ENCODE measurements at regions not wholly inside any gene's neighbourhood (a gene's known extent, or its start where the extent isn't known, plus 50 kb on each side); places are given as distances from the start of the nearest gene placed in this dataset.

- Histone ChIP-seq H3K9me3 (ENCODE audit: control insufficient read depth, low read length) (no peaks in the 10 kb centered on the region), H3K4me3 (ENCODE audit: low read length) (no peak overlapping the region), H3K27me3 (replicated peaks; ENCODE audit: control insufficient read depth, insufficient read depth, low read length) (no peaks in the 10 kb centered on the region), H3K36me3 (ENCODE audit: control insufficient read depth, insufficient read depth, low read length, severe bottlenecking) (no peaks in the 10 kb centered on the region), H3K9ac (ENCODE audit: low read length) (no peak overlapping the region), H3K4me1 (ENCODE audit: control insufficient read depth, insufficient read depth, low read length) (peaks cover 16% of the 10 kb centered on the region)
- DNase-seq (ENCODE audit: low read depth) = no peak
These were observed 769.9 kb upstream of the ADAMTS16 start for GRCh38 chr5:4370218-4370617.

DNA sequence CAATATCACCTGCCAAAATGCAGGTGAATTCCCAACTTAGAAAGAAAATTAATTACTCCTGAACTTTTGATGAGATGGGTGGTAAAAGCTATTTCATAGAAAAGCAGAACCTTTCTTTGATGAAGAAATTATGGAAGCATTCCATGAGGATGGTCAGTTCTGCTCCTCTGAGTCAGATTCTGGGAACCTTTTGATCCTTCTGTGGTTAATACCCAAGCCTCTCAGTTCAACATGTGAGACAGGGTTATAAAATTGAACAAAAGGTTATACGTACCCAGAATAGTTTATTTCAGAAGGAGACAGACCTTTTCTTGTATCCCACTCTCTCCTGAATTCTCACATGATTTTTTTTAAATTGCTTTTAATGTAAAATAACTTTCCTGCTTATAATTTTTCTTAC is 767.6 kb upstream of the ADAMTS16 start:
- Histone ChIP-seq H3K9me3 (ENCODE audit: control insufficient read depth, low read length) (no peaks in the 10 kb centered on the region), H3K4me1 (ENCODE audit: control insufficient read depth, insufficient read depth, low read length) (peaks cover 36% of the 10 kb centered on the region), H3K4me3 (ENCODE audit: low read length) (no peak overlapping the region), H3K27me3 (replicated peaks; ENCODE audit: control insufficient read depth, insufficient read depth, low read length) (no peaks in the 10 kb centered on the region), H3K36me3 (ENCODE audit: control insufficient read depth, insufficient read depth, low read length, severe bottlenecking) (no peaks in the 10 kb centered on the region), H3K9ac (ENCODE audit: low read length) (no peak overlapping the region)
- DNase-seq (ENCODE audit: low read depth) = no peak

DNA sequence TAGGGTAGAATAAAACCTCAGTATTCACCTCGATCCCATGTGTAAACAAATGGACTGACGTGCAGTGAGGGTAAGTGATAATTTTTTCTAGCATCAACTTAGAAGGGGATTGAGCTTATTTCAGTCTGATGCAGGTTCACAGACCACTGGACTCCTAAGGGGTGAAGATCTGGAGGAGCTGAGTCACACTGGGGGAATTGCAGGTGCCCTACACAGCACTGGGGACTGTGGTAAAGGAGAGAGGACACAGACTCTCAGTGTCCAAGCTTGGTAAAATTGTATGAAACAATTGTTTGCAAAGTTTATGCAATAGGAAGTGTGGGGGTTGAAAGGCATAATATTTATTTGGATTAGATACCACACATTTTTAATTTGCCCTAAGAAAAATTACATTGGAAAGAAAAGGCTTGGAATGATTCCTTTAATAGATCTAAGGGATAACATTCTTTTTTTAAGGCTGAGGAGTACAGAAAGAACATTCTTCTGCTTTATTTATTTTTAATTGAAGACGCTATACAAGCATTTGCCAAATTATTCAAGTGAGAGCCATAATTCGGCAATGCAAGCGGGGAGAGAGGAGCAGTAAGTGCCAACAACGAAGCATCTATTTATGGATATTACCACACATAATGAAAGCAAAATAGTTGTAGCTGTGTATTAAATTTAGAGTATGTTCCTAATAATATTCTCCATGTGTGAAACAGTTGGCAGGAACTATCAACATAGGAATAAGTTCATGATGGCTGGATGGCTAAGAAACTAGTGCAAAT is 766.9 kb upstream of the ADAMTS16 start:
- no peaks in the 10 kb centered on the region for H3K36me3 ChIP-seq (ENCODE audit: control insufficient read depth, insufficient read depth, low read length, severe bottlenecking)
- no peak overlapping the region for H3K9ac ChIP-seq (ENCODE audit: low read length)

DNA sequence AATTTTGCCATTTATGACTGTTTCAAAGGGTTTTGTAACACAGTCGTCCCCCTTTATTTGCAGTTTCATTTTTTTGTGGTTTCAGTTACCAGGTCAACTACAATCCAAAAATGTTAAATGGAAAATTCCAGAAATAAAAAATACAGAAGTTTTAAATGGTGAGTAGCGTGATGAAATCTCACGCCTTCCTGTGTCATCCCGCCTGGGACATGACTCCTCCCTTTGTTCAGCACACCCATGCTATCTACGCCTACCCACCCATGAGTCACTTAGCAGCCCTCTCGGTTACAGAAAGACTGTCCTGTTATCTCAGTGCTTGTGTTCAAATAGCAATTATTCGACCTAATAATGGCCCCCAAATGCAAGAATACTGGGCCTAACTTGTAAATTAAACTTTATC is 765.3 kb upstream of the ADAMTS16 start:
- Histone ChIP-seq H3K9ac (ENCODE audit: low read length) (peak overlapping the region; percentile 48), H3K4me3 (ENCODE audit: low read length) (no peak overlapping the region), H3K36me3 (ENCODE audit: control insufficient read depth, insufficient read depth, low read length, severe bottlenecking) (no peaks in the 10 kb centered on the region), H3K9me3 (ENCODE audit: control insufficient read depth, low read length) (no peaks in the 10 kb centered on the region), H3K4me1 (ENCODE audit: control insufficient read depth, insufficient read depth, low read length) (peaks cover 36% of the 10 kb centered on the region), H3K27me3 (replicated peaks; ENCODE audit: control insufficient read depth, insufficient read depth, low read length) (no peaks in the 10 kb centered on the region)
- DNase-seq (ENCODE audit: low read depth) = no peak

More for the DNA sequence above, 766.9 kb upstream of the ADAMTS16 start:
- Histone ChIP-seq H3K4me3 (ENCODE audit: low read length) (peak overlapping the region; percentile 1), H3K9me3 (ENCODE audit: control insufficient read depth, low read length) (no peaks in the 10 kb centered on the region), H3K4me1 (ENCODE audit: control insufficient read depth, insufficient read depth, low read length) (peaks cover 36% of the 10 kb centered on the region), H3K27me3 (replicated peaks; ENCODE audit: control insufficient read depth, insufficient read depth, low read length) (no peaks in the 10 kb centered on the region)
- DNase-seq (ENCODE audit: low read depth) = no peak

DNA sequence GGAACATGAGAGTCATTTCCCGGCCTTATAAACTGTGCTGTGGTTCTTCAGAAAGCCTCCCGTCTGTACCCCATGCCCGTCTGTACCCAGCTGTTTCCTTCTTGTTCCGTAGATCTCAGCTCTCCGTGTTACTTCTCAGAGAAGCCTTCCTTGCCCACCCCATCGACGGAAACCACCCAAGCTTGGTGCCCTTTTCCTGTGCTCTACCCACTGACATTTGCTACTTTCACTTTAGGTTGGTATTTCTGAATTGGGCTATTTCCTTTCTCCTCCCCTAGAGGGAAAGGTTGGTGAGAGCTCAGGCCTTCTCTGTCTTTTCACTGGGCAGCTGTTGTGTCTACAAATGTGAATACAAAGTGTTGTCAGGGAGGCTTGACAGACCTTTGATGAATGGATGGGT is 764.5 kb upstream of the ADAMTS16 start:
- DNase-seq (ENCODE audit: low read depth) = no peak
- H3K4me1 ChIP-seq (ENCODE audit: control insufficient read depth, insufficient read depth, low read length) = peaks cover 36% of the 10 kb centered on the region
- no peaks in the 10 kb centered on the region for H3K36me3 ChIP-seq (ENCODE audit: control insufficient read depth, insufficient read depth, low read length, severe bottlenecking)
- no peak overlapping the region for H3K9ac ChIP-seq (ENCODE audit: low read length)
- no peak overlapping the region for H3K4me3 ChIP-seq (ENCODE audit: low read length)
- H3K27me3 ChIP-seq (replicated peaks; ENCODE audit: control insufficient read depth, insufficient read depth, low read length) = no peaks in the 10 kb centered on the region
- no peaks in the 10 kb centered on the region for H3K9me3 ChIP-seq (ENCODE audit: control insufficient read depth, low read length)

- no peaks in the 10 kb centered on the region for H3K4me1 ChIP-seq (ENCODE audit: control insufficient read depth, insufficient read depth, low read length)
- no peaks in the 10 kb centered on the region for H3K36me3 ChIP-seq (ENCODE audit: control insufficient read depth, insufficient read depth, low read length, severe bottlenecking)
- no peak for DNase-seq (ENCODE audit: low read depth)
- no peak overlapping the region for H3K4me3 ChIP-seq (ENCODE audit: low read length)
- H3K9me3 ChIP-seq (ENCODE audit: control insufficient read depth, low read length) = peaks cover 3% of the 10 kb centered on the region
- H3K27me3 ChIP-seq (replicated peaks; ENCODE audit: control insufficient read depth, insufficient read depth, low read length) = no peaks in the 10 kb centered on the region
- no peak overlapping the region for H3K9ac ChIP-seq (ENCODE audit: low read length)
These were observed 757.0 kb upstream of the ADAMTS16 start for GRCh38 chr5:4383102-4383501.

DNA sequence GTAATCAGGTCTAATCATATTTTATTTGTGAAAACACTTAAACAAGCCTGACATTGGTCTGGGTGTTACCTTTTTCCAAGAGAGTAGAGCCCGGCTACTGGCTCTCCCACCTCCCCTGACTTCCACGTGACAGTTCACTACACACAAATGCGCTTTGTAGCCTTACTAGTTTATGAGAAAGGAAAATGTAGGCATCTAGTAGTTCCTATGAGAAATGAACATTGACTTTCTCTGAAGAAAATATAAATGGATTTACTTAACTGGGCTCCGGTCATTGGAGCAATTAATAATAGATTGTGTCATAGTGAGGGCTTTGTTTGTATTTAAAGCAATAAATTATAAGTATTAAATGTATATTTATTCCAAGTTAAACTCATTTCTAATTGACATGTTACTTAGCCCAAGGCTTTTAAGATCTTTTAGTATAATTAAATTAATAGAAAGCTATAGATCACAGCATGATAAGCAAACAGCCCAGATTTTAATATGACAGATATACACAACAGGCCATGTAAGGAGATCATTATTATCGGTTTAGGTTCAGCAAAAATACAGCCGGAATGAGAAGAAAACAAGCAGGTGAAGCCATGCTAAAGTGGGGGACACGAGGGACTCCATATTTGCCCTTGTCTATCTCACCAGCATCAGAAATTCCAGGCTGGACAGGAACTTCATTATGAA is 756.5 kb upstream of the ADAMTS16 start:
- Histone ChIP-seq H3K4me1 (ENCODE audit: control insufficient read depth, insufficient read depth, low read length) (no peaks in the 10 kb centered on the region), H3K27me3 (replicated peaks; ENCODE audit: control insufficient read depth, insufficient read depth, low read length) (no peaks in the 10 kb centered on the region), H3K4me3 (ENCODE audit: low read length) (no peak overlapping the region), H3K9ac (ENCODE audit: low read length) (no peak overlapping the region), H3K36me3 (ENCODE audit: control insufficient read depth, insufficient read depth, low read length, severe bottlenecking) (no peaks in the 10 kb centered on the region), H3K9me3 (ENCODE audit: control insufficient read depth, low read length) (peaks cover 3% of the 10 kb centered on the region)
- DNase-seq (ENCODE audit: low read depth) = no peak

GRCh38 chr5:4384649-4385048 is 755.5 kb upstream of the ADAMTS16 start:
- Histone ChIP-seq H3K9ac (ENCODE audit: low read length) (no peak overlapping the region), H3K4me3 (ENCODE audit: low read length) (no peak overlapping the region), H3K4me1 (ENCODE audit: control insufficient read depth, insufficient read depth, low read length) (no peaks in the 10 kb centered on the region), H3K27me3 (replicated peaks; ENCODE audit: control insufficient read depth, insufficient read depth, low read length) (no peaks in the 10 kb centered on the region), H3K36me3 (ENCODE audit: control insufficient read depth, insufficient read depth, low read length, severe bottlenecking) (no peaks in the 10 kb centered on the region), H3K9me3 (ENCODE audit: control insufficient read depth, low read length) (peaks cover 6% of the 10 kb centered on the region)
- no peak for DNase-seq (ENCODE audit: low read depth)

DNA sequence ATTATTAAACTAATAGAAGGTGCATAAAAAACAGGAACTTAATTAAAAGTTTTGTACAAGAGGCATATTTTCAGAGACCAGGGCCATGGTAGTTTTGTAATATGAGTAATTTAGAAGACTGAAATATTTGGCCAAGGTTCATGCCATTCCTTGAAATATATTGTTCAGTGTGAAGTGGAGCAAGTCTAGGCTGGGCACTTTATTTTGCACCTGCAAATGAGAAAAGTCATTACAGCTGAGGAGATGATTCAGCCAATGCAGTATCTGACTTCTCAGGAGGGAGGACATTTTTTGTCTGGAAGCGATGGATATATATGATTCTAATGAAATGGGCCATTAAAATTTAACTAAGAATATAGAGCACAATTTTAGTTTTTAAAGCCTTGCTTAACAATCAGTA is 754.0 kb upstream of the ADAMTS16 start:
- H3K9me3 ChIP-seq (ENCODE audit: control insufficient read depth, low read length) = peaks cover 8% of the 10 kb centered on the region
- H3K4me1 ChIP-seq (ENCODE audit: control insufficient read depth, insufficient read depth, low read length) = no peaks in the 10 kb centered on the region
- H3K27me3 ChIP-seq (replicated peaks; ENCODE audit: control insufficient read depth, insufficient read depth, low read length) = no peaks in the 10 kb centered on the region
- H3K9ac ChIP-seq (ENCODE audit: low read length) = no peak overlapping the region
- H3K36me3 ChIP-seq (ENCODE audit: control insufficient read depth, insufficient read depth, low read length, severe bottlenecking) = no peaks in the 10 kb centered on the region
- DNase-seq (ENCODE audit: low read depth) = no peak
- no peak overlapping the region for H3K4me3 ChIP-seq (ENCODE audit: low read length)

DNA sequence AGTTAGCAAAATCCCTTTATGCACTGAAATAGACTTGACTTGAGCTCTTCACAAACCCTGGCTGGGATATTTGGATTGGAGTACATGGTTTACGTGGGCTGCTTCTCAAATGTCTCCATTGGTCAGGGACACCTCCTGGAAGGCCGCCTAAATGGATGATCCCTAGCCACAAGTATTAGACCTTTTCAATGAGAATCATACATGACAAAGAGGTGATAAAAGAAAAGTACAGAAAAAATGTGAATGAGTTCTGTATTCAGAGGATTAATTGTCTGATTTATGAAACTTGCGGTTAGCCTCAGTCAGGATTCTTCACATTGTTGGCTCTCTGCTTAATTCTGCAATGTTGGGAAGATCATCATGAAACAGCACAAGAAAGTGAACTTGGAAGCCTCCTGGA is 752.8 kb upstream of the ADAMTS16 start:
- DNase-seq (ENCODE audit: low read depth) = no peak
- H3K27me3 ChIP-seq (replicated peaks; ENCODE audit: control insufficient read depth, insufficient read depth, low read length) = no peaks in the 10 kb centered on the region

GRCh38 chr5:4395752-4396151 is 744.4 kb upstream of the ADAMTS16 start:
- H3K27me3 ChIP-seq (replicated peaks; ENCODE audit: control insufficient read depth, insufficient read depth, low read length) = no peaks in the 10 kb centered on the region
- no peaks in the 10 kb centered on the region for H3K36me3 ChIP-seq (ENCODE audit: control insufficient read depth, insufficient read depth, low read length, severe bottlenecking)
- H3K9me3 ChIP-seq (ENCODE audit: control insufficient read depth, low read length) = peaks cover 9% of the 10 kb centered on the region
- DNase-seq (ENCODE audit: low read depth) = no peak
- no peak overlapping the region for H3K9ac ChIP-seq (ENCODE audit: low read length)
- no peak overlapping the region for H3K4me3 ChIP-seq (ENCODE audit: low read length)
- H3K4me1 ChIP-seq (ENCODE audit: control insufficient read depth, insufficient read depth, low read length) = no peaks in the 10 kb centered on the region

More for the DNA sequence above, 752.8 kb upstream of the ADAMTS16 start:
- Histone ChIP-seq H3K4me1 (ENCODE audit: control insufficient read depth, insufficient read depth, low read length) (no peaks in the 10 kb centered on the region), H3K4me3 (ENCODE audit: low read length) (no peak overlapping the region), H3K9ac (ENCODE audit: low read length) (no peak overlapping the region), H3K9me3 (ENCODE audit: control insufficient read depth, low read length) (peaks cover 4% of the 10 kb centered on the region), H3K36me3 (ENCODE audit: control insufficient read depth, insufficient read depth, low read length, severe bottlenecking) (no peaks in the 10 kb centered on the region)

Measured in adipocyte (in vitro differentiated cells).